GM12865 (cell line): ENCODE measurements at regions not wholly inside any gene's neighbourhood (a gene's known extent, or its start where the extent isn't known, plus 50 kb on each side); places are given as distances from the start of the nearest gene placed in this dataset.

Experiments used
- DNase-seq: peaks from one replicate; pipeline ENCODE4 v3.0.0; 2010; ENCODE audit warnings: low read depth
- H3K4me3 ChIP-seq: 2 replicates; pipeline ENCODE4 v1.5.1; 2011; ENCODE audit warnings: mild to moderate bottlenecking, low read depth, low read length, control low read depth
- CTCF ChIP-seq: IDR thresholded peaks from 2 replicates; pipeline ENCODE4 v1.5.1; 2011; ENCODE audit warnings: low read length, control low read depth, low read depth, inconsistent platforms; ENCODE audit not compliant: insufficient read depth; ENCODE audit errors: missing control alignments

GRCh38 chr1:172949096-172949495, 101.6 kb downstream of the TNFSF18 start:
- no peak for TF ChIP-seq CTCF
- no peak overlapping the region for H3K4me3 ChIP-seq
- DNase-seq = no peak

- no peak for DNase-seq
- H3K4me3 ChIP-seq = no peak overlapping the region
- TF ChIP-seq CTCF = no peak
Observed at GRCh38 chr1:172950528-172950927, 100.2 kb downstream of the TNFSF18 start.

GRCh38 chr1:172951730-172952365, 98.9 kb downstream of the TNFSF18 start:
- no peak for TF ChIP-seq CTCF
- no peak overlapping the region for H3K4me3 ChIP-seq
- no peak for DNase-seq

GRCh38 chr1:172952516-172952915, 98.2 kb downstream of the TNFSF18 start:
- TF ChIP-seq CTCF = no peak
- H3K4me3 ChIP-seq = no peak overlapping the region
- DNase-seq = no peak

- TF ChIP-seq CTCF = no peak
- no peak for DNase-seq
- no peak overlapping the region for H3K4me3 ChIP-seq
Observed at GRCh38 chr1:172954476-172955150, 96.1 kb downstream of the TNFSF18 start.

GRCh38 chr1:172955161-172955815, 95.5 kb downstream of the TNFSF18 start:
- DNase-seq = no peak
- TF ChIP-seq CTCF = no peak
- no peak overlapping the region for H3K4me3 ChIP-seq
